GM18505 (cell line): ENCODE measurements at regions not wholly inside any gene's neighbourhood (a gene's known extent, or its start where the extent isn't known, plus 50 kb on each side); places are given as distances from the start of the nearest gene placed in this dataset.

Source experiments
- ATAC-seq: cut with Tn5 transposase; IDR thresholded peaks from one replicate; pipeline ENCODE4 v1.9.1; 2021; ENCODE audit not compliant: unreplicated experiment
- POLR2A ChIP-seq: IDR thresholded peaks from 4 replicates; pipeline ENCODE4 v1.6.1; 2011; ENCODE audit warnings: borderline replicate concordance; ENCODE audit not compliant: insufficient read depth, insufficient read length; ENCODE audit errors: extremely low read depth

- no peak for ATAC-seq
- TF ChIP-seq POLR2A = no peak
Observed at GRCh38 chr5:97929383-97929782, 746.3 kb upstream of the RIOK2 start.

GRCh38 chr5:97931829-97932228 is 748.8 kb upstream of the RIOK2 start:
- no peak for ATAC-seq
- TF ChIP-seq POLR2A = no peak

GRCh38 chr5:97936231-97936630 is 753.2 kb upstream of the RIOK2 start:
- no peak for ATAC-seq
- TF ChIP-seq POLR2A = no peak

GRCh38 chr5:97937846-97938245 is 754.8 kb upstream of the RIOK2 start:
- no peak for TF ChIP-seq POLR2A
- ATAC-seq = no peak

- ATAC-seq = no peak
- no peak for TF ChIP-seq POLR2A
Observed at GRCh38 chr5:97943036-97943435, 760.0 kb upstream of the RIOK2 start.

- no peak for ATAC-seq
- TF ChIP-seq POLR2A = no peak
Observed at GRCh38 chr5:97951139-97951538, 768.1 kb upstream of the RIOK2 start.

GRCh38 chr5:97955450-97955849 is 772.4 kb upstream of the RIOK2 start:
- no peak for ATAC-seq
- no peak for TF ChIP-seq POLR2A

- TF ChIP-seq POLR2A = no peak
- no peak for ATAC-seq
Observed at GRCh38 chr5:97967292-97967691, 784.2 kb upstream of the RIOK2 start.

- no peak for TF ChIP-seq POLR2A
- ATAC-seq = no peak
Observed at GRCh38 chr5:97968346-97968745, 785.3 kb upstream of the RIOK2 start.

- ATAC-seq = no peak
- TF ChIP-seq POLR2A = no peak
Observed at GRCh38 chr5:97979740-97980139, 793.7 kb upstream of the RGMB start.

GRCh38 chr5:97980291-97980690 is 793.2 kb upstream of the RGMB start:
- no peak for TF ChIP-seq POLR2A
- no peak for ATAC-seq

- TF ChIP-seq POLR2A = no peak
- ATAC-seq = no peak
Observed at GRCh38 chr5:97986069-97986468, 787.4 kb upstream of the RGMB start.

GRCh38 chr5:97991236-97991635 is 782.2 kb upstream of the RGMB start:
- no peak for TF ChIP-seq POLR2A
- no peak for ATAC-seq

- ATAC-seq = no peak
- TF ChIP-seq POLR2A = no peak
Observed at GRCh38 chr5:97998941-97999340, 774.5 kb upstream of the RGMB start.

- ATAC-seq = no peak
Observed at GRCh38 chr5:98004463-98004862, 769.0 kb upstream of the RGMB start.

More at GRCh38 chr5:98004463-98004862, 769.0 kb upstream of the RGMB start:
- no peak for TF ChIP-seq POLR2A
